ENCODE measurements at regions not wholly inside any gene's neighbourhood (a gene's known extent, or its start where the extent isn't known, plus 50 kb on each side); places are given as distances from the start of the nearest gene placed in this dataset.

DNA sequence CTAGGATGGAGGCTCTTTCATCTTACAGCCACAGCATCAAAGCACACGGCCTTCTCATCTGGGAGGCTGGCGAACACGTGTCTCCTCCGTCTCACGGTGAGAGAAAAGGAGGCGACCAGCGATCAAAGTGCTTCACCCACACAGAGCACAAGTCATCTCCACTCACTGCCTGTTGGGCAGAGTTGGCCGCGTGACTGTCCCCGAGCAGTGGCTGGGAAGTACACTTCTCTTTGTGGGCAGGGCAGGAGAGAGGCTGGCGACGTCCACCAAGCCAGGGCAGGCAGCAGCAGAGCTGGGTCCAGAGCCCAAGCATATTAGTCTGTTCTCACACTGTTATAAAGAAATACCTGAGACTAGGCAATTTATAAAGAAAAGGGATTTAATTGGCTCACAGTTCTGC, 64.1 kb upstream of the FOXC1 start:
- no peaks in the 10 kb centered on the region for H3K27me3 ChIP-seq (ENCODE audit: insufficient read depth, low read depth)

GRCh38 chr6:1547785-1548184, 61.9 kb upstream of the FOXC1 start:
- Histone ChIP-seq H3K9me3 (ENCODE audit: insufficient read depth, low read depth) (no peaks in the 10 kb centered on the region), H3K4me3 (no peak overlapping the region), H3K36me3 (ENCODE audit: low read depth) (no peaks in the 10 kb centered on the region), H3K4me1 (replicated peaks; ENCODE audit: insufficient read depth) (no peaks in the 10 kb centered on the region), H3K9me2 (ENCODE audit: insufficient read depth) (no peaks in the 10 kb centered on the region), H2AFZ (no peak overlapping the region), H4K20me1 (ENCODE audit: insufficient read depth) (no peaks in the 10 kb centered on the region), H3F3A (ENCODE audit: insufficient read depth, low read depth) (no peaks in the 10 kb centered on the region), H3K27me3 (ENCODE audit: insufficient read depth, low read depth) (no peaks in the 10 kb centered on the region), H3K27ac (no peak overlapping the region), H3K79me2 (ENCODE audit: low read depth) (no peaks in the 10 kb centered on the region), H3K4me2 (no peak overlapping the region)
- BruUV-seq (replicated peaks): no TSS peak
- ChIA-PET CTCF (no interaction called here), POLR2A (ENCODE audit: unreplicated experiment) (no interaction called here)
- TF ChIP-seq, protein P1, sequence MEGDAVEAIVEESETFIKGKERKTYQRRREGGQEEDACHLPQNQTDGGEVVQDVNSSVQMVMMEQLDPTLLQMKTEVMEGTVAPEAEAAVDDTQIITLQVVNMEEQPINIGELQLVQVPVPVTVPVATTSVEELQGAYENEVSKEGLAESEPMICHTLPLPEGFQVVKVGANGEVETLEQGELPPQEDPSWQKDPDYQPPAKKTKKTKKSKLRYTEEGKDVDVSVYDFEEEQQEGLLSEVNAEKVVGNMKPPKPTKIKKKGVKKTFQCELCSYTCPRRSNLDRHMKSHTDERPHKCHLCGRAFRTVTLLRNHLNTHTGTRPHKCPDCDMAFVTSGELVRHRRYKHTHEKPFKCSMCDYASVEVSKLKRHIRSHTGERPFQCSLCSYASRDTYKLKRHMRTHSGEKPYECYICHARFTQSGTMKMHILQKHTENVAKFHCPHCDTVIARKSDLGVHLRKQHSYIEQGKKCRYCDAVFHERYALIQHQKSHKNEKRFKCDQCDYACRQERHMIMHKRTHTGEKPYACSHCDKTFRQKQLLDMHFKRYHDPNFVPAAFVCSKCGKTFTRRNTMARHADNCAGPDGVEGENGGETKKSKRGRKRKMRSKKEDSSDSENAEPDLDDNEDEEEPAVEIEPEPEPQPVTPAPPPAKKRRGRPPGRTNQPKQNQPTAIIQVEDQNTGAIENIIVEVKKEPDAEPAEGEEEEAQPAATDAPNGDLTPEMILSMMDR (conservative IDR thresholded peaks at IDR 0.05): no peak
- TF ChIP-seq EZH2 (IDR thresholded peaks at IDR 0.05; ENCODE audit: low read depth): no peak
- DNase-seq: no peak
- intact Hi-C loops (cut with micrococcal nuclease; ENCODE audit: unreplicated experiment): no loop called here

More for the DNA sequence above, 64.1 kb upstream of the FOXC1 start:
- Histone ChIP-seq H3K27ac (no peak overlapping the region), H3F3A (ENCODE audit: insufficient read depth, low read depth) (no peaks in the 10 kb centered on the region), H2AFZ (no peak overlapping the region), H3K36me3 (ENCODE audit: low read depth) (no peaks in the 10 kb centered on the region), H3K4me2 (no peak overlapping the region), H3K79me2 (ENCODE audit: low read depth) (no peaks in the 10 kb centered on the region), H3K4me3 (no peak overlapping the region), H3K9me2 (ENCODE audit: insufficient read depth) (no peaks in the 10 kb centered on the region), H3K9me3 (ENCODE audit: insufficient read depth, low read depth) (no peaks in the 10 kb centered on the region), H3K4me1 (replicated peaks; ENCODE audit: insufficient read depth) (no peaks in the 10 kb centered on the region), H4K20me1 (ENCODE audit: insufficient read depth) (no peaks in the 10 kb centered on the region)
- DNase-seq: no peak
- BruUV-seq (replicated peaks): no TSS peak
- intact Hi-C loops (cut with micrococcal nuclease; ENCODE audit: unreplicated experiment): no loop called here
- TF ChIP-seq EZH2 (IDR thresholded peaks at IDR 0.05; ENCODE audit: low read depth): no peak
- TF ChIP-seq, protein P1 (conservative IDR thresholded peaks at IDR 0.05): no peak
- CTCF ChIA-PET: no interaction called here
- POLR2A ChIA-PET (ENCODE audit: unreplicated experiment): no interaction called here

GRCh38 chr6:1551249-1551648, 58.5 kb upstream of the FOXC1 start:
- Histone ChIP-seq H3K36me3 (ENCODE audit: low read depth) (no peaks in the 10 kb centered on the region), H2AFZ (no peak overlapping the region), H3K4me3 (no peak overlapping the region), H3K79me2 (ENCODE audit: low read depth) (no peaks in the 10 kb centered on the region), H3K27ac (no peak overlapping the region), H3K9me3 (ENCODE audit: insufficient read depth, low read depth) (no peaks in the 10 kb centered on the region), H3F3A (ENCODE audit: insufficient read depth, low read depth) (no peaks in the 10 kb centered on the region), H3K27me3 (ENCODE audit: insufficient read depth, low read depth) (no peaks in the 10 kb centered on the region), H3K4me1 (replicated peaks; ENCODE audit: insufficient read depth) (no peaks in the 10 kb centered on the region), H3K4me2 (no peak overlapping the region), H3K9me2 (ENCODE audit: insufficient read depth) (no peaks in the 10 kb centered on the region), H4K20me1 (ENCODE audit: insufficient read depth) (no peaks in the 10 kb centered on the region)
- no peak for DNase-seq
- ChIA-PET POLR2A (ENCODE audit: unreplicated experiment) (no interaction called here), CTCF (no interaction called here)
- TF ChIP-seq EZH2 (IDR thresholded peaks at IDR 0.05; ENCODE audit: low read depth): no peak
- TF ChIP-seq, protein P1 (conservative IDR thresholded peaks at IDR 0.05): no peak
- BruUV-seq (replicated peaks): no TSS peak
- intact Hi-C loops (cut with micrococcal nuclease; ENCODE audit: unreplicated experiment): no loop called here

All from PC-9 (cell line).